Esophagus mucosa (tissue), 1 donor: ENCODE measurements at regions not wholly inside any gene's neighbourhood (a gene's known extent, or its start where the extent isn't known, plus 50 kb on each side); places are given as distances from the start of the nearest gene placed in this dataset.

Experiments used
- ATAC-seq: fragments of 200-7000 bp; cut with Tn5 transposase; one replicate; pipeline ENCODE4 v1.9.1; 2020
- donor health status: DM: yes; HTN: yes; CAD: no.

DNA sequence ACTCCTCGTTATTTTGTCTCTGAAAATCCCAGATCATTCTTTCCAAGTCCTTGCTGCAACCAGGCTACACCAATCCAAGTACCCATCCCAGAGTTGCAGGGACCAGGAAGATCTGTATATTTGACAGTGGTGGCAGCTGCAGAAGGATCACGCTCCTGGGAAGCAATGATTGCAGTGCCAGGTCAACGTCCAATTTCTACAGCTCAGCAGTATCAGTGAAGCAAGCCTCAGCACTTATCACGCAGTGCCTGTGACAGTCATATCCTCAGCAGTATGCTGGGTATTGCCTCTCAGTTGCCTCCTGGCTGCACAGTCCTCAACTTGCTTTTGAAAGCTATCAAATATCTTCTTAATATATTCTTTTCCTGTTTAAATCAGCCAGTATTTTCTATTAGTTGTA lies 66.7 kb downstream of the BARHL2 start:
- no peak for ATAC-seq

DNA sequence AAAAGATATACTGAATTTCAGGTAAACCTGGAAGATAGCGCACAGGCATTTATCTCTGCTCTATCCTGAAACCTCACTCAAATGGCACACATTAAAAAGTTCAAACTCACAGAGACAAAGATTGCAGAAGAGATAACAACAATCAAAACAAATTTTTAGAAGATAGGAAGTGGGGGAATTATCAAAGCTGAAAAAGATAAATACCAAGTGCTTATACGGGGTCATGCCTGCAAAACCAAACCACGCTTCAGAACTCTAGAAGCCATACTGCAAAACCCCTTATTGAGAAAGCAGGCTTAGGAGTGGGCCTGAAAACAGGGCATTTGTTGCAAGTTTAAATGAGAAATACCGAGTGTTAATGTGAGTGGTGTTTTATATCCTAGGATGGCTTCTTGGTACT lies 76.8 kb downstream of the BARHL2 start:
- ATAC-seq = no peak

DNA sequence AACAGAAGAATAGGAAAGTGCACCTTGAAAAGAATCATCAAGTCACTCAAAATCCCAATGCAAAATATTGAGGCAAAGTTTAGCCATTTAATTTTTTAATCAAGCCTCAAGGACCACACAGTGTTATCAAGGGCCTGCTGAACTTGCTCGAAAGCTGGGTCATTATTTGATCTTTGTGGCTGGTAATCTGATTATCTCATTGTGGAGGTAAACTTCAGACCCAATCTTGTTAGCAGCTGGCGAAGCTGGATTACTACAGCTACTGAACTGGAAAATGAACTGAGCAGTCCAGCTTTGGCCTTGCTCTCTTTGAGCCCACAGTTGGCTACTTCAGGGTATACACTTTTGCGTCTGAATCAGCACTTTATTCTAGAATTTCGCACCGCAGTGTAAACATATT lies 94.4 kb downstream of the BARHL2 start:
- no peak for ATAC-seq

DNA sequence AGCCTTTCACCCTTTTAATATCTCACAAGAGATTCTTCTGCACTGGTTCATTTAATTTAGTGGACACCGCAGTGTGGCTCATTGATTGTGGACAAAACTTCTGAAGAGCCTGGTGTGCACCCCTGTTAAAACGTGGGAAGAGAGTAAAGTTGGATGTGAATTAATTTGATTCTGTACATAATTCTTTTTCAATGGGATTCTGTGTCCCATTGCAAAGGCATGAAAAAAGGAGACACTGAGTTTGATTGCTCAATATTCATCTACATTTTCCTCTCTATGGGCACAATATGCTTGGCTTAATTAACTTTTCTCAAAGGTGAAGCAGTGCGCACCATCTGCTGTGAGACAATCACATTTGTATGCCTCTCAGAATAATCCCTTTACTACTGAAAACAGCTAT lies 95.1 kb downstream of the BARHL2 start:
- no peak for ATAC-seq

DNA sequence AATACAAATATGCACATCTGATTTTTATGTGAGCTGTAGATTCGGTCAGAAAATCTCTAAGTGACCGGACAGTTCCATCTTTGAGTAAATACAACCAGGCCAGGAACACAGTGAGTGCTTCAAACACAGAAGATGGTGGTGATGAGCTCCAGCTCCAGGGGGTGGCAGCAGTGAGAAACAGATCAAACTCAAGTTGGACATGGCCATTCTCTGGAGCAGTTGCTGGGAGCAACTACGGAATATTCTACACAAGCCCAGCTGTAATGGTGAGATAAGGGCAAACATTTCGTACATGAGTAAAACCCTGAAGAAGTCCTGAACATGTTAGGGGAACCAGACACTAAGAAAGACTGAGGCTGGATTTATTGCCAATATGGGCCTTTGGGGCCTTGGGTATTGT lies 100.7 kb downstream of the BARHL2 start:
- ATAC-seq = no peak

DNA sequence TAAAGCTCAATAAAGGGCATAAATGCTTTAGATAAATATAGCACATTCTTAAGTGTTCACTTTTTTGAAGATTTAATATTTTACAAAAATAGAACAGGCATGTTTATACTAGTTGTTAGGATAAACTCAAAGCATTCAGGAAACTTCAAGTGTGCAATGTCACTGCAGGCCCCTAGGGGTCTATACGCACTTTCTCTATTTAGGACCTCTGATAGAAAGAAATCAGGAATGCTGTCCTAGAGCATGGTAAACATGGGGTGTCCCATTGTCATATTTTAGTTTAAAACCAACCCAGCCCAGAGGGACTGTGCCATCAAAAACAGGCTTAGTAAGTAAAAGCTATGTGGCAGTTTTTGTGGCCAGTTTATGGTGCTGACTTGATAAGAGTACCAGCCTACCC lies 102.2 kb downstream of the BARHL2 start:
- ATAC-seq = no peak

DNA sequence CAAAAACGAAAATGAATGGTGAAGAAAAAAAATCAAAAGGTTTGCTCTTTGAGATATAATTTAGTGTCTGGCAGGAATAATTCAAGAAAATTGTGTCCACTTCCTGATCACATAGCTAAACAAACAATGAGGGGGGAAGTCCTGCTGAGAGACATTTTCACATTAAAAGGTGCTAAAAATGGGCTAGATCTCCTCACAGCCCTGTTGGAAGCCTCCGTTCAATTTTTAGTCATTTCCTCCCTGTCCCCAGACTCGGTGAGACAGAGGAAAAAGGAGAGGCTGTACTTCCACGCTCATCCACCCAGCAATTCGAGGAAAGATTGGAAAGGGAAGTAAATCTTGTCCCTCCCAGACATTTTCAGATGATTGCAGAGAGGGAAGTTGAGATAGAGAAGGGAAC lies 103.7 kb downstream of the BARHL2 start:
- no peak for ATAC-seq

DNA sequence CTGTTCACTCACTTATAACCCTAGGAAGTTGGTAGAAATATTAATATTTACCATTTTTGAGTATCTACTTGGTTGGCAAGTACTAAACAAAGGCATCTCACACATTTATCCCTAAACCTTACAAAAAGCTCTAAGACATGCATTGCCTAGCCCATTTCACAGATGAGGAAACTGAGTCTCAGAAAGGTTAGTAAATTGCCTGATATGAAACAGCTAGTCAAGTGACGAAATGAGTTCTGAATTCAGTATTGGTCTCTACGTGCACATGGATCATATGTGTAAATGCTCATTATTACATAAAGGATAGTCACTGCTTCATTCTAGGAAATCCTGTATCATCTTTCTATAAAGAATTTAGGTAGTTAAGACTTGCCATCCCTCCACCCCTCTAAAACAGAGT lies 105.1 kb downstream of the BARHL2 start:
- no peak for ATAC-seq

DNA sequence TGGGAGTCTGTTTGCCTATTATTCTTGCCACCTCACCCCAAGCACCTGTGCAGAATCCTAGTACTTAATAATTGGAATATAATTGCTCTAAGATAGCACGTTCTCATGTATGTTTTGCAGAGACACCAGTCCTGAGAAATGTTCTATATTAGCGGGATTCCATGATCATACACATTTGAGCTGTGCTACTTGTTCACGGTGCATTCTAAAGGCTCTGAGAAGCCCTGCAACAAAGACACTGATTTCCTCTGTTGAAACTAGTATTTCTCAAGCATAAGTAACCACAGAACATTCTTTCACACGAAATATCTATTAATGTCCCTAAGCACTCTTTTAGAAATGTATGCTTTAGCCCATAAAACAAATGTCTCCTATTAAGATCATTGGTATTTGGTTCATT lies 109.4 kb downstream of the BARHL2 start:
- no peak for ATAC-seq

DNA sequence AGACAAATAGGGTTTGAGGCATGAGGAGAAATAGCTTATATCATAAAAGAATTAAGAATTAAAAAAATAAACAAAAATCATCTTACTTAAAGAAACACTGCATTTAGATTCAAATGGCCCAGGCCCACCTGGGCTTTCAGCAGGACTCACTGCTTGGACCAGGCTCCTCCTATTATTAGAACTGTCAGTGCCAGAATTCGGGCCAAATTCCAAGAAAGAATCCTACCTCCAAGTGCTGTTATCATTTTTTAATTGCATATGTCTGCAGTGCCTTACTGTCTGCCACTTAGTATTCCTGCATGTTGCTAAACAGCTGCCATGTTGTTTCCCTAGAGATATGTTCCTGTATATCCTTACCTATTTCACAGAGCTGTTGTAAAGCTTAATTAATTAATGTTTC lies 112.0 kb downstream of the BARHL2 start:
- ATAC-seq = no peak

DNA sequence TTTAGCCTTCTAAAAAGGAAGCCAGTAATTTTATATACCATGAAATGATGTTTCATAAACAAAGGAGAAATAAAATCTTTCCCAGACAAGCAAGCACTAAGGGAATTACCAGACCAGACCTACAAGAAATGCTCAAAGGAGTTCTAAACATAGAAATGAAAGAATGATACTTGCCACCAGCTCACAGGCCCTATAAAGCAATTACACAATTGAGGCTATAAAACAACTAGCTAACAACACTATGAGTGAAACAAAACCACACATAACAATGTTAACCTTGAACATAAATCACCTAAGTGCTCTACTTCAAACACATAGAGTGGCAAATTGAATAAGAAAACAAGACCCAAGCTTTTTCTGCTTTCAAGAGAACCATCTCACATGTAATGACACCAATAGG lies 123.8 kb downstream of the BARHL2 start:
- no peak for ATAC-seq

DNA sequence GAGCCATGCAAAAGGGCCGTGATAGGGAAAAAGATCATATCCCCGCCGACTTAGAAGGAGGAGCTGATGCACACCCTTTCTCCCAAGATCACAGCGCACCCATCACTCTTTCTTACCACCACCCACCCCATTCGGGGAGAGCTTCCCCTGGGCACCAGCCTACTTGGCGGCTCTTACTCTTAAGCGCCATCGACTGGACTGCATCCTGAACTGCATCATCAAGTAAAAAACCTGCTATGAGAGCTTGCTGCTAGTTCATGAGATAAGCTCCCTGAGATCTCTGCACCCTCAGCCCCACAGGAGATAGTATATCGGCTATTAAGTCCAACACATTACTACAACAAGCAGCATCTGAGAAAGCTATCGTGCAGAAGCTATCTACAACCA lies 125.1 kb downstream of the BARHL2 start:
- ATAC-seq = no peak

DNA sequence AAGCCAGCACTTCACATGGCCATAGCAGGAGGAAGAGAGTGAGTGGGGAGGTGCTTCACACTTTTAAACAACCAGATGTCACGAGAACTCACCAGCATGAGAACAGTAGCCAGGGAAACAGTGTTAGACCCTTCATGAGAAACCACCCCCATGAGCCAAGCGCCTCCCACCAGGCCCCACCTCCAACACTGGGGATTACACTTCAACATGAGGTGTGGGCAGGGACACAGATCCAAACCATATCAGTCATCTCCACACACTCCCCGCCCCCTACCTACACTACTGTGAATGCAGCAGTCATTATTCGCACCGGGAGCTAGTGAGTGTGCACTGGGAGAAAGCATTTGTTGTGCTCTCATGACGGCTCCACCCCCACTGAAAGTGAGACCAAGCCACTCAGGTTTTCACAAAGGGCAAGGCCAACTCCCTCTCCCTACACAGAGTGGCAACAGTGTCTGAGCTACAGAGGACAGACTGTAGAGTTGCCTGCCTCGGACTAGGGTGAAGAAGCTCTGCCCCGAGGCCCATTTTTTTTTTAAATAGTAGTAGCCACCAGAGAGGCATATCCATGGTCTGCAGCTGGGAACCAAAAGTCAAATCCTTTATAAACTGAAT lies 125.6 kb downstream of the BARHL2 start:
- ATAC-seq = no peak

DNA sequence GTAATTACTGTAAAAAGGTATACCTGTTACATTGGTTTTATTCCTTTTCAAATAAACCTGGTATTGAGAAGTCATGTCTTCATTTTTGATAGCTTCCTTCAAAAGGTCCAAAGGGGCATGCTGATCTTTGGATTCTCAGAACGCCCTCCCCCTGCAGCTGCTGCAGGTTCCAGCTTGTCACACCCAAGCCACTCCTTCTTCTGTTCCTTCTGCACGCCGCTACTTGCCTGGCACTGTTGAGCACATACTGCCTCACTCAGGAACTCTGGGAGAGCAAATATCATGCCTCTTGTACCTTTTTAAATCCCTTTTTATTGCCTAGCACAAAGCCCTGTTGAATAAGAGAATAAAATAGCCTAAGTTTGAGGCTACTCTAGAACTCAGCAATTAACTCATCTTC lies 136.9 kb downstream of the BARHL2 start:
- peak; percentile 64 for ATAC-seq

DNA sequence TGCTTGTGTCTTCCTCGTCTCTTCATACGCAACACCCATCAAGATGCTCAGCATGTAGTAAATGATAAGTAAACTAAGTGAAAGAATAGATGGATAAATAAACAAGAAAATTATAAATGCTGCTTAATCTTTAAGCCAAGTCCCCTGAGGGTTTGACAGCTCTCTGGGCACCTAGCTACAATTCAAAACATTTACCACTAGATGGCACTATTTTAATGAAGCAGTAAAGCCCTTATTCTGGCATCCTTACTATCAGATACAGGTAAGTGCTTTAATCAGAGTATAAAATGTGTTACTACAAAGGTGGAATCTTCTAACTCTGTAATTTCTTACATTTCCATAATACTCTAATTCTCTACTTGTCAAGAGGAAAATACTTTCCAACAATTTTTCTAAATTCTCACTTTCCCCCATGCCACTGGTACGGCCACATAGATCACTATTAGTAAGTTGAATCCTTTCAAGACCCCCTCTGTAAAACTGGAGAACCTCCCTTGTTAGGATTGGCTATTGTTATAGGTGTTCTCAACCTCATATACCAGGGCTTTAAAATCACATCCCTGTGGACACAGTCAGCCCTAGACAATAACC lies 137.8 kb downstream of the BARHL2 start:
- ATAC-seq = no peak

DNA sequence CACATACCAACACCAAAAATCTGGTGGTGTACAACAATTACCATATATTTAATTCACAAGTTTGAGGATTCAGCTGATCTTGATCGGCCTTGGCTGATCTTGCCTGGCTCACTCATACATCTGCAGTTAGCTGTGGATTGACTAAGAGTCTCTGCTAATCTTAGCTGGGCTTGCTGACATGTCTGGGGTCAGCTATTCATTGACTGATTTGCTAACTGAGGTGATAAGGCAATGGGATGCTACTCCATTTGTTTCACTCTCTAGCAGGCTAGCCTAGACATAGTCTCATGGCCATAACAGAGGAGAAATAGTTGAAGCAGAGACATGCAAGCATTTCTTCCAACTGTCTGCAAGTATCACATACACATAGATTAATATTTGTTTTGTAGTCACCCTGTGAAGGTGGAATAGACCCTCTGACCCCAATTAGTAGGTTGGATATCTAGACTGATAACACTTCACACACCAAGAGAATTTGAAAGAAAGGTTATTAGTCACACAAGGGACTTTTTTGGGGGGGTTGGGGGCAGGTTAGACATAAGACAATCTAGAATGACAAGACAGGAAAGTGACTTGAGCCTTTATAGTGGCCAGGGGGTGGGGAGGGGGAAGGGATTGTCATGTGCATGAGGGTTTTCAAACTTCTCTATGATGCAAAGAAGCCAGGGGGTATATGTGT lies 142.3 kb downstream of the BARHL2 start:
- no peak for ATAC-seq

DNA sequence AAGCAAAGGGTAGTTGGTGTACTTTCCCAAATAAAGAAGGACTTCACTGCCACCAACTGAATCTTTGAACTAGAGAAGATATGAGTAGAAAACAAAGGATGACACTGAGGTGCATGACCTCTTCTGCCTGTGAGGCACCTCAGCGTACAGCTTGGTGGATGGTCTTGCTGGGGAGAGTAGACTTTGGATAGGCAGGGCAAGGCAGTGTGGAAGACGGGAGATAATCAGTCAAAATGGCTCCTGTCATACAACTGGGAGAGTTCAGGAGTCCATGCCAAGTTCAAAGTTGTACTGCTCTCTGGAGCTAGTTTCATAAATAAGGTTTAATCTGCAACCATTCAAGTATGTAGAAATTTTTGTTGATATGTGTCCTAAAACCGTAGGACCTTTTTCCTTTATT lies 143.4 kb downstream of the BARHL2 start:
- ATAC-seq = no peak

DNA sequence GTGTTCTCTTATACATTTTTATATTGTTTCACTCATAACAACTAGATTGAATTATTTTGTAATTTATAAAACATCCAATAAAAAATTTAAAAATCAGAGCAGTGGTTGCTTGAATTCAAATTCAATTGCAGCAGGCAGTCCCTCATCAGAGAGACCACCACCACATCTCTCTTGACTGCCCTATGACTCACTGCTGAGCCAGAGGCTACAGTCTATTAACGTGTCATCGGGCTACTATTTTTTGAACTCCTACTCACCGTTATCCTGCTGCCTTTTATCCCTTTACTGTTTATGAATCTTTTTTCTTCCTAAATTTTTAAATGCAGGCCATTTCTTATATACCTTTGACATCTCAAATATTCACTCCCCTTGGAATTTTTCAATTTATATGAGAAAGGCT lies 144.7 kb downstream of the BARHL2 start:
- ATAC-seq = no peak

DNA sequence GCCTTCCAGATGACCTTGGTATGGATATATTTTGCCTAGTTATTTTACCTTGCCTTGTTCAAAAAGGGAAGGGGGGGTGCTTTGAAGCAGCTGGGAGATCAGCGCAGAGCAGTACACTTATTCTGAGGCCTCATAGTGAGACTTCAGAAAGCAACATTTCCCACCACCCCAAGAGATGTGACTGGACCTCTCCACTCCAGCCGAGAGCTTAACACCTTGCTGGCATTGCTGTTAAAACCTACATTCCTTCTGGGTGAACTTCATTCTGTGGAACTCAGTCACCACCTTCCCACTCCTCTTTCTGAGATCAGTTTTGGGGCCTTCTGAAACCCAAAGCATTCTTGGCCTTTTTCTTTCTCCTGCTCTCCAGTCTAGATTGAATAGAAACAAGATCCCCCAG lies 148.7 kb downstream of the BARHL2 start:
- ATAC-seq = no peak

DNA sequence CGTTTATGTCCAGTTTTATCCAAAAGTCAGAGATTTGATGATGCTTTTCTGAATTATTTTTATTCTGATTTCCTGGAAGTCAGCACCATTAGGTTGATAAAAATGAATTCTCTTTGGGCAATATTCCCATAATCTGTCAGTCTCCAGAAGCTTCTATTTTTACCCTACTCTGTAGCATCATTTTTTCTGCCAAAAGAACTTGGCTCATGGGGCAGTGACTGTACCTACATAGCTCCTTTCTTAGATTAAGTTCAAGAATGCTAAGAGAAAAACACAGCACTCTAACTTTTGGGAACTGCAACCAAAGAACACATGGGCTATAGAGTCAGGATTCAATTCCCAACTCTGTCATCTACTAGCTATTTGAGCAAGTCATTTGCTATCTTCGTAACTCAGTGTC lies 152.9 kb downstream of the BARHL2 start:
- no peak for ATAC-seq

DNA sequence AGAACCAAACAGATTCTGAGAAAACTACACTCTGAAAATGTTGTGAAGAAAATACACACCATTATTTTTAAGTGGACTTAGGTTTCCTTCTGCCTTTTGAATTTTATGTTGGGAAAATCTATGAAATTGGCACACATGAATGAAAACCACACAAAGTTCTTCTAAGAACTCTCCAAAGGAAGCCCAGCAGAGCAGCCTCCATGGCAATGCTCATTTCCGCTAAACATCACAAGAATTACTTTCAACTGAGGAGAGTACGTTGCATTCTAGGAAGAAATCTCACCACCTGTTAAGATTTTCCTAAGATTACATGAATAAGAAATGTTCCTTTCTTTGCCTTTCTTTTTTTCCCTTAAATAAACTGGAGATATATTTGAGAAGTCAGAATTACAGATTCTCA lies 154.2 kb downstream of the BARHL2 start:
- no peak for ATAC-seq

DNA sequence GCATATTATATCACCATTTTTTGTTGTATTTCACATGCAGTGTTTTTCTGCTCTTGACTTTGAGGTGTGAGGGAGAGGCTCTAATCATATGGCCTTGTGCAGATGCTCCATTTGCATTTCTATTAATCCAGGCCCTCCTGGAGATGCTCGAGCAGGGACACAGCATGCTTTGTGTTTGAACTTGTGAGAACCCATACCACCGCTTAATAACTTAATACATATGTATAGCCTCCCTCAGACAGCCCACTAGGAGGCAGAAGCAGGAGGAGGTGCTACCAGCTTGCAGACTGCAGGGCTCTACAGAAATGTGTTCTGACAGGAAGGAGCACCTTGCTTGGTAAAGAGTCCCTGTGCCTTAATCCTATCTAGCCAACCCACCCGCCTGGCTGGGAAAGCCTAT lies 155.2 kb downstream of the BARHL2 start:
- no peak for ATAC-seq

DNA sequence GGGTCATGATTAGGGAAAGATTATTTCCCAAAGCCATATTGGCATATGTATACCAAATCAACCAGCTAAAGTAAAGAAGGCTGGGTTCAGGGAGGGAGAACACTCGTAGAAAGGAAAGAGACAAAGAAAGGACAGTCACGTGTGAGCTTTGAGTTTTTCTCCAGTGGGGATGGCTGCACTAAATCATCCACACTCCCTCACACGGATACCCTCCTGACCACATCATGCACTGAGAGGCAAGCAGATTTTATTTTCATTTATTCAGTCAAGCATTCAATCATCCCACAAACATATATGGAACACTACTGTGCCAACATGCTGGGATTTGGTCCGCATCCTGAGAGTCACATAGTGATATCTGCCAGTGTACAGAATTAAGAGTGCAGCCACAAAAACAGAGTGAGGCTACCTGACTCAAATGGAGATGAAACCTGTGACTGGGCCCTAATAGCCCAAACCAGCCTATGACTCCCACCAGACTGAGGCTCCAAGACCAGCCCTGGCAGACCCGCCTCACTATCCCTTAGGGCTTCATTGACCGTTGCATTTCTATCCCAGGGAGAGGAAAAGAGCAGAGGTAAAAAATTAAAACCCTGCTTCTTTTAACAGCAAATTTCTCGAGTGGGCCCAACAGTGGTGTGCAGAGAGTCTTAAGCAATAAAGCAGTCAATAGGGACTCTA lies 155.9 kb downstream of the BARHL2 start:
- ATAC-seq = no peak

DNA sequence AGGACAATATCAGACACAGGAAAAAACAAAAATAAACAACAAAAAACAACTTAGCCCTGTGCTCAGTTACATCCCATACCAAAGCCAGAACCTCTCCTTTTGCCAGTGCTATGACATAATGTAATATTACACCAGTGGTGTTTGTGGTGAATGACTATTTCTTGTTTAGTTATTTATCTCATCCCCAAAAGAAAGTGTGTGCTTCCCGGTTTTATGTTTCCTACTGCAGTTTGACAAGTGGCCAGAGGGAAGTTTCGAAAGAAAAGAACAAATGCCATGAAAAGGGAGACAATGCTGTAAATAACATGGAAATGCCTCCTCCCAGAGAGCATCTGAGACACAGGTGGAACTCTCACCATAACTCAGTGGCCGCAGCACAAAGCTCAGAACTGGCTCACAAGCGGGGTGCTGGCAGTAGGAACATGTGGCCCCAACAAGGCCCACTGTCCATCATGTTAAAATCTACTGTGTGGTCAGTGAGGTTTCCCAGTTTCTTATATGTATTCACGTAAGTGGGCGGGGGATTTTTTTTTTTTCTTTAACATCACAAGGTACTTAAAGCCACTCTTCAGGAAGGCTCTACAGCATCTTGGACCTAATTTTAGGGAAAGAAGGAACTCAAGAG lies 158.2 kb downstream of the BARHL2 start:
- no peak for ATAC-seq
